Activated T-cell treated with anti-CD3 and anti-CD28 coated beads, Interleukin-2, amount 50 U/mL, for 4 hours (primary cell): ENCODE measurements at regions not wholly inside any gene's neighbourhood (a gene's known extent, or its start where the extent isn't known, plus 50 kb on each side); places are given as distances from the start of the nearest gene placed in this dataset.

ENCODE experiments used
- ATAC-seq, 2 donors: fragments of 200-7000 bp; cut with Tn5 transposase; one replicate each; pipeline ENCODE4 v1.10.0; 2021
- DNase-seq: peaks from one replicate; pipeline ENCODE4 v3.0.0-alpha.2; 2020
- H3K27me3 Mint-ChIP-seq: one replicate; pipeline ENCODE4 v1.8.0; 2021; ENCODE audit warnings: low read depth, mixed read lengths
- H3K36me3 Mint-ChIP-seq: one replicate; pipeline ENCODE4 v1.8.0; 2022; ENCODE audit warnings: mixed read lengths; ENCODE audit not compliant: insufficient read depth
- H3K4me1 Mint-ChIP-seq: one replicate; pipeline ENCODE4 v1.8.0; 2021; ENCODE audit warnings: low read depth, mixed read lengths
- H3K4me3 Mint-ChIP-seq: one replicate; pipeline ENCODE4 v1.8.0; 2021; ENCODE audit warnings: mild to moderate bottlenecking, moderate library complexity, mixed read lengths
- H3K9me3 Mint-ChIP-seq: one replicate; pipeline ENCODE4 v1.8.0; 2021; ENCODE audit warnings: mixed read lengths

GRCh38 chr2:235148201-235149170, 196.7 kb downstream of the SH3BP4 start:
- Mint-ChIP-seq H3K27me3 (peaks cover 11% of the 10 kb centered on the region), H3K4me1 (no peaks in the 10 kb centered on the region), H3K9me3 (no peaks in the 10 kb centered on the region), H3K4me3 (no peak overlapping the region), H3K36me3 (no peaks in the 10 kb centered on the region)
- ATAC-seq (no peak), DNase-seq (no peak)

DNA sequence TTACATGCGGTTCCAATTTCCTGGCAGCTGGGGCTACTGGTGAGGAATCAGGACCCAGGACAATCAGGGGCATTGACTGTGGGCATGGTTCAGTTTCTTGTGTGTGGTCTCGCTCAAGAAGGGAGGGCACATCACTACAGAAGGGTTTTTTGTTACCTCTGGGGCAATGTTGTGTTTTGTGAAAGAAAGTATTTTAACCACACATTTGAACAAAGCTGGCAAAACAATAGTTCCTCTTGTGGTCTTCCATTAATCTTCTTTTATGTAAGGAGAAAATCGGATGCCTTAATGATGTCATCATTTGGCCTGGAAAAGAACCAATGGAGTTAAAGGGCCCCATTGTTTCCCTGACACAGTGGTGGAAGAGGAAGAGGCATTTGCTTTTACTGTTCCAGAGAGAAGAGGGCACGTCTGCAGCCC, 197.4 kb downstream of the SH3BP4 start:
- H3K27me3 Mint-ChIP-seq: peaks cover 11% of the 10 kb centered on the region
- DNase-seq (no peak), ATAC-seq (no peak)
- no peaks in the 10 kb centered on the region for H3K9me3 Mint-ChIP-seq
- no peaks in the 10 kb centered on the region for H3K4me1 Mint-ChIP-seq
- H3K36me3 Mint-ChIP-seq: no peaks in the 10 kb centered on the region
- no peak overlapping the region for H3K4me3 Mint-ChIP-seq

DNA sequence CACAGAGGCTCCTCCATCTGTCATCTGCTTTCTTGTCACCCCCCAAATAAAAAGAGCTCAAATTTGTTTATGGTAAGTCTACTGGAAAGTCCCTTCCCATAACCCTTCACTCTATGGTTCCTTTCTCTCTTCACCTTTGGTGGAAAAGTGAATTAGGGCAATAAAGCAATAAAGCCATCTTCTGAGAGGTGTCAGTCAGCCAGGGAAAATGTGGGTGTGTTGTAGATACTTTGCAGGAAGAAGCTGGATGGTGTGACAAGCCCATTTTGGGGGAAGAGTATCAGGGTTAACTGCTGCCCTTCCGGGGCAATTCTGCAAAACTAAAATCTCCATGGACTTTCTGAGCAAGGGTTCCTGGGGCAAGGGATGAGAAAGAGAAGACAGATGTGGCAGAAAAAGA, 197.9 kb downstream of the SH3BP4 start:
- Mint-ChIP-seq H3K9me3 (no peaks in the 10 kb centered on the region), H3K27me3 (peaks cover 8% of the 10 kb centered on the region), H3K36me3 (no peaks in the 10 kb centered on the region), H3K4me1 (no peaks in the 10 kb centered on the region), H3K4me3 (no peak overlapping the region)
- DNase-seq (no peak), ATAC-seq (no peak)

DNA sequence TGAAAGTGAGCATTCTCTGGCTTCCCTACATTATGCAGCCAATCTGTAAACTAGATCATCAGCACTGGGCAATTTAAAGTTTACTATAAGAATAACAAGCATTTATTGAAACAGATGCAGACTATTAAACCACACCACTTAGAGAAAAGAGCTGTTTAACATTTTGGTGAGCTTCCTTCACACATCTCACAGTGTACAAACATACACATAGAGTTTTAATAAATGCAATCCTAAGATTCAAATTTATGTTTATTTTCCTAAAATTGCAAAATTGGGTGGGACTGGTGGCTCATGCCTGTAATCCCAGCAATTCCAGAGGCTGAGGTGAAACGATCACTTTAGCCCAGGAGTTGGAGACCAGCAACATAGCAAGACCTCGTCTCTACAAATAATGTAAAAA, 199.3 kb downstream of the SH3BP4 start:
- no peak for ATAC-seq
- Mint-ChIP-seq H3K4me1 (no peaks in the 10 kb centered on the region), H3K27me3 (peaks cover 9% of the 10 kb centered on the region), H3K9me3 (no peaks in the 10 kb centered on the region), H3K36me3 (no peaks in the 10 kb centered on the region), H3K4me3 (no peak overlapping the region)
- no peak for DNase-seq

DNA sequence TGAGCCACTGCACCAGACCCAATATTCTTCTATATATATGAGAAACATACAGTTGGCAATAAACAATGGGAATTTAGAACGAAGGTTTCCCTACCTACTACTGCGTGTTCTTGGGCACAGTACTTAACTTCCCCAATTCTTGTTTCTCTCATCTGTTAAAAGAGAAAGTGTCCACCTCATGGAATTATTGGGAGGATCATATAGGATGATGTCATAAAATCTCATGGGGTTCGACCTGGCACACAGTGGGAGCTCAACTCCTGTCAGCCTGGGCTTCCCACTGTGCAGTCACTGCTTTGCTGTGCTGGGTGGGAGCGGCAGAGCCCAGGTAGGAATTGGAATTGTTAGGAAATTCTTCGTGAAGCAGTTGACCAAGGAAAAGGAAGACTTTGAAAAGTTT, 203.3 kb downstream of the SH3BP4 start:
- DNase-seq (no peak), ATAC-seq (no peak)
- no peaks in the 10 kb centered on the region for H3K36me3 Mint-ChIP-seq
- H3K4me1 Mint-ChIP-seq: no peaks in the 10 kb centered on the region
- H3K27me3 Mint-ChIP-seq: peaks cover 19% of the 10 kb centered on the region
- H3K4me3 Mint-ChIP-seq: no peak overlapping the region
- no peaks in the 10 kb centered on the region for H3K9me3 Mint-ChIP-seq

- ATAC-seq (no peak), DNase-seq (no peak)
- Mint-ChIP-seq H3K4me1 (no peaks in the 10 kb centered on the region), H3K4me3 (no peak overlapping the region), H3K36me3 (no peaks in the 10 kb centered on the region), H3K9me3 (no peaks in the 10 kb centered on the region), H3K27me3 (peaks cover 26% of the 10 kb centered on the region)
Observed at GRCh38 chr2:235156055-235156454, 204.2 kb downstream of the SH3BP4 start.

DNA sequence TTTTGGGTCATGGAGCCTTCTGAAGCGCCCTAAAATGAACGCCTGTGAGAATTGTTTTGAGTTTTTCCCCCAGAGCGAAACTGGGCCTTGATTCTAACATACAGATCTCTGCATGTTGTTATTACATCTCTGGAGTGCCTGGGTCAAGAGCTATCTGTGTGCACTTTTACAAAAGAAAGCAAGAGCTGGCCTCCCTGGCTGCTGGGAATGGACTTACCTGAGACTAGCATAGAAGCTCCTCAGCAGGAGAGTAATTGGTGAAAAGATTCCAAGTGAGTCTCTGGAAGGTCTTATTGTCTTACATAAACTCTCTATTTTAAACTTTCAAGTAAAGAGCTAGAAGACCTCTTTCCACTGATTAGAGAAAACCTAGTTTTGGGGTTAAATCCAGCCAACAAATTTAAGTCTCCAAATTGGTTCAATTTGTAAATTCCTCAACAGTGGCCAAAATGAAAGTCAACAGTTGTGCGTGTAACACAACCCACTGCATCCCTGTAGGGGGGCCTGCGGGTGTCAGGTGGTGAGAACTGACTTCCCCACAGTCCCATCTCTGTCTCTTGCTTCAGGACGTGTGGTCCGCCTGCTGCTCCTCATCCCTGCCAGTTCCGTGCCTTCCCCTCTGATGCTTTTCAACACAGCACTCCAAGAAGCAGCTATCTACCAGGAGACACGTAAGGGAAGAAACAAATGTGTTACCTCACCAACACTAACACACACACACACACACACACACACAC, 206.1 kb downstream of the SH3BP4 start:
- H3K27me3 Mint-ChIP-seq: peaks cover 34% of the 10 kb centered on the region
- H3K36me3 Mint-ChIP-seq: no peaks in the 10 kb centered on the region
- no peak overlapping the region for H3K4me3 Mint-ChIP-seq
- DNase-seq: no peak
- no peaks in the 10 kb centered on the region for H3K4me1 Mint-ChIP-seq
- H3K9me3 Mint-ChIP-seq: no peaks in the 10 kb centered on the region
- no peak for ATAC-seq

- no peaks in the 10 kb centered on the region for H3K4me1 Mint-ChIP-seq
- peaks cover 30% of the 10 kb centered on the region for H3K27me3 Mint-ChIP-seq
- DNase-seq (no peak), ATAC-seq (no peak)
- H3K36me3 Mint-ChIP-seq: no peaks in the 10 kb centered on the region
- no peak overlapping the region for H3K4me3 Mint-ChIP-seq
- H3K9me3 Mint-ChIP-seq: no peaks in the 10 kb centered on the region
Observed at GRCh38 chr2:235160281-235160810, 208.5 kb downstream of the SH3BP4 start.

- H3K4me1 Mint-ChIP-seq: no peaks in the 10 kb centered on the region
- no peaks in the 10 kb centered on the region for H3K9me3 Mint-ChIP-seq
- peaks cover 27% of the 10 kb centered on the region for H3K27me3 Mint-ChIP-seq
- ATAC-seq: no peak
- no peak overlapping the region for H3K4me3 Mint-ChIP-seq
- DNase-seq: no peak
- H3K36me3 Mint-ChIP-seq: no peaks in the 10 kb centered on the region
Observed at GRCh38 chr2:235161565-235161964, 209.7 kb downstream of the SH3BP4 start.

DNA sequence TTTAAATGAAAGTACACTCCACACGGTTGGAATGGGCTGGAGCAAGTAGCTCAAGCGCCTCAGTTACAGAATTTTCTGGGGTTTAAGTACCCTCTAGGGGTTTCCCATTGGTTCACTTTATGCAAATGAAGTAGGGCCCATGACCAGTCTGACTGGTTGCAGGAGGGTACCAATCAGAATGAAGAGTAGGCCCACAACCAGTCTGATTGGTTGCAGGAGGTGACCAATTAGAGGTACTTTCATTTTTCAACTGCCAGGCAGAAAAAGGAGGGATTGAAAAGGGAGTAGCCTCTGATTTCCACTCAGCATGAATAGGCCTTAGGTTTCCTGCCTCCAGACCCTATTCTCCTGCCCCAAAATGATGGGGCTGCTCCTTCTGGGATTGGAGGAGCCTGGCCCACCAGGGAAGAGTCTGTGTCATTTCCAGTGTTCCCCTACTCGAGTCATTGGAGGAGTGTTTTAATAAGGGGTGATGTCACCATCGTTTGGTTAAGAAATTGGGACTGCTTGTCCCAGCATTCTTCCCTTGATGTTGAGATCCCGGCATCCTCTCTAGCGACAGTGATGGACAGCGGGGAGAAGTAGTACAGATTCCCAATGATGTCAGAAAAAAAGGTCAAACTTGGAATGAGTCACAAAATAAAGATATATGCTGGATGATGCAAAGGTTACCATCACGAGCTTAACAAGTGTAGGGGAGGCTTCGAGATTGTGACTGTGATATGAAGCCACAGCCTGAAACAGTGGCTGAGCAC, 210.4 kb downstream of the SH3BP4 start:
- no peaks in the 10 kb centered on the region for H3K9me3 Mint-ChIP-seq
- no peaks in the 10 kb centered on the region for H3K4me1 Mint-ChIP-seq
- no peak overlapping the region for H3K4me3 Mint-ChIP-seq

DNA sequence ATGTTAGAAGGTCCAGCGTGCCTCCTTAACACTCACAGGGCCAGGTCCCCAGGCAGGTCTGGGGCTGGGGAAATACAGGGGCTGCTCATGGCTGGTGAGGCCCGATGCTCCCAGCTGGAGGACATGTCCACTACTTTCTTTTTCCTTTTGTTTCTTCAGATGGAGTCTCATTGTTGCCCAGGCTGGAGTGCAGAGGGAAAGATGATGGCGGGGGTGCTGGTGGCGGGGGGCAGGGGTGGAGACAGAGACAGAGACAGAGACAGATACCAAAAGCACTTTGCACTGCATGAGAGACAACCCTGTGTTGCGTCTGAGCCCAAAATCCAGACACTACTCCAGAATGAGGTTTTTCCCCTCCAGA, 211.0 kb downstream of the SH3BP4 start:
- Mint-ChIP-seq H3K4me3 (no peak overlapping the region), H3K9me3 (no peaks in the 10 kb centered on the region), H3K27me3 (peaks cover 20% of the 10 kb centered on the region), H3K36me3 (no peaks in the 10 kb centered on the region), H3K4me1 (no peaks in the 10 kb centered on the region)
- ATAC-seq (no peak), DNase-seq (no peak)

More for the DNA sequence above, 210.4 kb downstream of the SH3BP4 start:
- ATAC-seq: no peak
- no peak for DNase-seq
- no peaks in the 10 kb centered on the region for H3K36me3 Mint-ChIP-seq
- H3K27me3 Mint-ChIP-seq: peaks cover 24% of the 10 kb centered on the region

- Mint-ChIP-seq H3K9me3 (no peaks in the 10 kb centered on the region), H3K4me3 (no peak overlapping the region), H3K36me3 (no peaks in the 10 kb centered on the region), H3K27me3 (peaks cover 15% of the 10 kb centered on the region), H3K4me1 (no peaks in the 10 kb centered on the region)
- DNase-seq (no peak), ATAC-seq (no peak)
Observed at GRCh38 chr2:235165136-235165535, 213.3 kb downstream of the SH3BP4 start.

GRCh38 chr2:235165631-235166030, 213.8 kb downstream of the SH3BP4 start:
- no peak for DNase-seq
- Mint-ChIP-seq H3K36me3 (no peaks in the 10 kb centered on the region), H3K27me3 (peaks cover 11% of the 10 kb centered on the region), H3K4me1 (no peaks in the 10 kb centered on the region), H3K4me3 (no peak overlapping the region), H3K9me3 (no peaks in the 10 kb centered on the region)
- ATAC-seq: no peak
